ENCODE measurements at regions not wholly inside any gene's neighbourhood (a gene's known extent, or its start where the extent isn't known, plus 50 kb on each side); places are given as distances from the start of the nearest gene placed in this dataset.
"Not testable (repeated sequence)": the region's sequence is repeated elsewhere in the genome, so short reads cannot be mapped to it uniquely, and the experiment has no call there.

- TF ChIP-seq, protein P1, sequence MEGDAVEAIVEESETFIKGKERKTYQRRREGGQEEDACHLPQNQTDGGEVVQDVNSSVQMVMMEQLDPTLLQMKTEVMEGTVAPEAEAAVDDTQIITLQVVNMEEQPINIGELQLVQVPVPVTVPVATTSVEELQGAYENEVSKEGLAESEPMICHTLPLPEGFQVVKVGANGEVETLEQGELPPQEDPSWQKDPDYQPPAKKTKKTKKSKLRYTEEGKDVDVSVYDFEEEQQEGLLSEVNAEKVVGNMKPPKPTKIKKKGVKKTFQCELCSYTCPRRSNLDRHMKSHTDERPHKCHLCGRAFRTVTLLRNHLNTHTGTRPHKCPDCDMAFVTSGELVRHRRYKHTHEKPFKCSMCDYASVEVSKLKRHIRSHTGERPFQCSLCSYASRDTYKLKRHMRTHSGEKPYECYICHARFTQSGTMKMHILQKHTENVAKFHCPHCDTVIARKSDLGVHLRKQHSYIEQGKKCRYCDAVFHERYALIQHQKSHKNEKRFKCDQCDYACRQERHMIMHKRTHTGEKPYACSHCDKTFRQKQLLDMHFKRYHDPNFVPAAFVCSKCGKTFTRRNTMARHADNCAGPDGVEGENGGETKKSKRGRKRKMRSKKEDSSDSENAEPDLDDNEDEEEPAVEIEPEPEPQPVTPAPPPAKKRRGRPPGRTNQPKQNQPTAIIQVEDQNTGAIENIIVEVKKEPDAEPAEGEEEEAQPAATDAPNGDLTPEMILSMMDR (IDR thresholded peaks at IDR 0.05): not testable (repeated sequence)
- TF ChIP-seq POLR2A (IDR thresholded peaks at IDR 0.05): not testable (repeated sequence)
Measured at GRCh38 chr1:146641534-146641933, 296.6 kb upstream of the NBPF12 start.
